ENCODE measurements at regions not wholly inside any gene's neighbourhood (a gene's known extent, or its start where the extent isn't known, plus 50 kb on each side); places are given as distances from the start of the nearest gene placed in this dataset.

DNA sequence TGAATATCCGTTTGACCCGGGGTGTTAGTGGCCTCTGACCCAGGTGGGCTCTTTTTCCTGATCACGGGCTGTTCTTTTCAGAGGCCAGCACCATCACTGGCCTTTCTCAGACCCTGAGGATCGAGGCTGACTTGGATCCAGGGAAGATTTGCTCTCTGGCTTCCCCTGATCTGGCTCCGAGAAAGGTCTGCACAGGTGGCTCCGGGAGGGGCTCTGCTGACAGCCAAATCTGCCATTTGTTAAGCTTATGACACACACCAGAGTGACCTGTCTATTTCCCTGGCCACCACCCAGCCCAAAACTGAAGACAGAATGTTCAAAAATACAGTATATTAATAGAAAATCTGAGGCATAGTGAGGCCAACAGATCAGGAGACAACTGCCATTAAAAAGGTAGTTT is 221.8 kb upstream of the TNRC6C start:
- no peak for TF ChIP-seq CTCF (conservative IDR thresholded peaks at IDR 0.05)
- TF ChIP-seq EZH2 (IDR thresholded peaks at IDR 0.05; ENCODE audit: low read depth), result no peak
